ENCODE measurements at regions not wholly inside any gene's neighbourhood (a gene's known extent, or its start where the extent isn't known, plus 50 kb on each side); places are given as distances from the start of the nearest gene placed in this dataset.
"Not testable (repeated sequence)": the region's sequence is repeated elsewhere in the genome, so short reads cannot be mapped to it uniquely, and the experiment has no call there.

GRCh38 chr10:95137990-95138625 is 55.9 kb upstream of the ACSM6 start:
- DNase-seq = not testable (repeated sequence)

DNA sequence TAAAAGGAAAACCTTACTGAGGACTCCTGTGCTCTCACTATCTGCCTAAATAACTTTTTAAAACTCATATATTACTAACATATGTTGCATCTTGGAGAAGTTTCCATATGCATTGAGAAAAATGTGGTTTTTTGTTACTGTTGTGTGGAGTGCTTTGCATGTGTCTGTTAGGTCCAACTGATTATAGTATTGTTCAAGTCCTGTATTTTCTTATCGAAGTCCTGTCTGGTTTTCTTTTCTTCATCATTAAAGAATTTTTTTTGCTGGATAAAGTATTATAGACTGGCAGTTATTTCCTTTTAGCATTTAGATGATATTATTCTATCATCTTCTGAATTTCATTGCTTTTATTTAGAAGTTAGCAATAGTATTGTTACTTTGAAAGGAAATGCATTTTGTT is 59.5 kb upstream of the ACSM6 start:
- no peak for DNase-seq

DNA sequence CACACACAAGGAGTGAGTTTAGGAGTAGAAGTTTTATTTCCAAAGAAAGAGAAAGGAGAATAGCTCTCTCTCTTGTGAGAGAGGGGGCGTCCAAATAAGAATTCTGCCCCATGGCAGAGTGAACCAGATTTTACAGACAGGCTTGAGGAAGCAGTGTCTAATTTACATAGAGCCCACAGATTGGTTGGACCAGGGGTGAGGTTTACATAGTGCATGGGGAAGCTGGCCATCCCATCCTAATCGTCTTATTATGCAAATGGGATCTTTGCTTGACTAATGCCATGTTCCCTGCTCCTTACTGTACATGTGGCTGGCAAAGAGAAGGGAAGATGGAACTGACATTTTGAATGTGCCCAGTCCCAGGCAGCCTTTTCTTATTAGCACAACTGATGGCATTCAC is 60.0 kb upstream of the ACSM6 start:
- no peak for DNase-seq

DNA sequence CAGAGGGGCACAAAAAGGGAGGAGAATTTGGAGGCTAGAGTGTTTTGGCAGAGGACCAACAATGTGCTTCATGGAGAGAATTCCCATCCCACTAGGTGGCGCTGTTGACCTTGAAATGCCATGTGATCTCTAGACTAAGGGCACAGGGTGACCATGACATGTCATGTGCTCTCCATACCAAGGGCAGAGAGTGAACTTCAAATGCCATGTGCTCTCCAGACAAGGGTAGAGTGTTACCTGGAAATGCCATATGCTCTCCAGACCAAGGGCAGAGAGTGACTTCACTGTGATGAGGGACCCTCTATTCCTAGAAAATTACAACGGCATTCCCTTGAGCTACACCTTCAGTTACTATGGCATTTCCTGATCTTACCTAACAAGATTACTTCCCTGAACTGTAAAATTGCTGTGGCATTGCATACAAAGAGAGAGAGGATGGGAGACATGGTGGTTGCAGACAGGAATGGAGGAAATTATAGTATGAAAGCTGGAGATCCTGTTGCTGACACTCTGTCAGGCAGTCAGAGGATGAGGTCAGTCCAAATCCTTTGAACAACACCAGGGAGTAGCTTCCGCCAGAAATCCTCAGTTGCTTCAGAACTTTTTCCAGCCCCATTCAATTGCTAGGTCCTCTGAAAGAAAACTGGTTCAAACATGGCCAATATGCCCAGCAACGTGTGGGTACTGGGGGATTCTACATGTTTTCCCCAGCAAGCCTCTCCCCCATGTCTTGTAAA is 60.9 kb upstream of the ACSM6 start:
- peak; percentile 34 to 55 for DNase-seq

- not testable (repeated sequence) for DNase-seq
These were observed 61.1 kb upstream of the CYP2C8 start for GRCh38 chr10:95130429-95130828.

DNA sequence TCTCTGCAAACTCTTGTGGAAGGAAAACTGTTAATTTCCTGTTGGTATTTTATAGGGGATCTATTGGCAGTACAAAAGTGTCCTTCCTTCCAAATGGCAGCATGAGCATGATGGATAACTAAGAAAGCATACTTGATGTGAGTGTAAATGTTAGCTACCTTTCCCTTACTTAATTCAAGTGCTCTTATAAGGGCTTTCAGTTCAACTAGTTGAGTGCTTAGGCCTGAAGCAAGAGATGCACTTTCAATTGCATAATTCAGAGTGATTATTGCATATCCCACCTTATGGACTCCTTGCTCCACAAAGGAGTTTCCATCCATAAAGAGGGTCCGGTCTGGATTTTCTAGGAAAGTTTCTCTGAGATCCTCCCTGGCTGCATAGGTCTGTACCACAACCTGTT is 56.3 kb upstream of the CYP2C8 start:
- DNase-seq = no peak

- DNase-seq = no peak
These were observed 53.4 kb upstream of the CYP2C8 start for GRCh38 chr10:95122736-95123135.

- DNase-seq = no peak
These were observed 52.6 kb upstream of the CYP2C8 start for GRCh38 chr10:95121904-95122303.
